ENCODE measurements at regions not wholly inside any gene's neighbourhood (a gene's known extent, or its start where the extent isn't known, plus 50 kb on each side); places are given as distances from the start of the nearest gene placed in this dataset.

DNA sequence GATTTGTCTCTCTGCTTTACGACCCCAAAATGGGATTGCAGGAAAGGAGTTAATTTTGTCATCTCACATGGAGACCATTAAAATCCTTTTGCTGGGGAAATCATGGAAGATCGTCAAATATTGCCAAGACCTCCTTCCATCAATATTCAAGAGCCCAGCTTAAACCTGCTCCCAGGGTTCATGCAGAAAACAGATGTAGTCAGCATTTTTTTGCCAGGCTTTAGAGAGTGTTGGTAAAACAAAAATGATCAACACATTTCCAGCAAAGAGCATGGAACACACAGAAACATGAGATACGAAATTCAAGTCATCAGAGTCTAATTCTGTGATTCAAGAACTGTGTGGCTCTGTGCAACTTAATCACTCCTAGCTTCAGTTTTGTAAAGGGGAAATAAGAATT is 118.0 kb upstream of the ATP10A start:
- 64 to 73% (median 70%) methylated on average over 3 of the region's 3 CpGs for WGBS, 5 donors
- TF ChIP-seq, protein P1, sequence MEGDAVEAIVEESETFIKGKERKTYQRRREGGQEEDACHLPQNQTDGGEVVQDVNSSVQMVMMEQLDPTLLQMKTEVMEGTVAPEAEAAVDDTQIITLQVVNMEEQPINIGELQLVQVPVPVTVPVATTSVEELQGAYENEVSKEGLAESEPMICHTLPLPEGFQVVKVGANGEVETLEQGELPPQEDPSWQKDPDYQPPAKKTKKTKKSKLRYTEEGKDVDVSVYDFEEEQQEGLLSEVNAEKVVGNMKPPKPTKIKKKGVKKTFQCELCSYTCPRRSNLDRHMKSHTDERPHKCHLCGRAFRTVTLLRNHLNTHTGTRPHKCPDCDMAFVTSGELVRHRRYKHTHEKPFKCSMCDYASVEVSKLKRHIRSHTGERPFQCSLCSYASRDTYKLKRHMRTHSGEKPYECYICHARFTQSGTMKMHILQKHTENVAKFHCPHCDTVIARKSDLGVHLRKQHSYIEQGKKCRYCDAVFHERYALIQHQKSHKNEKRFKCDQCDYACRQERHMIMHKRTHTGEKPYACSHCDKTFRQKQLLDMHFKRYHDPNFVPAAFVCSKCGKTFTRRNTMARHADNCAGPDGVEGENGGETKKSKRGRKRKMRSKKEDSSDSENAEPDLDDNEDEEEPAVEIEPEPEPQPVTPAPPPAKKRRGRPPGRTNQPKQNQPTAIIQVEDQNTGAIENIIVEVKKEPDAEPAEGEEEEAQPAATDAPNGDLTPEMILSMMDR (IDR thresholded peaks at IDR 0.05): no peak
- TF ChIP-seq POLR2AphosphoS5 (IDR thresholded peaks at IDR 0.05) (no peak), POLR2A (IDR thresholded peaks at IDR 0.05) (no peak), EP300 (IDR thresholded peaks at IDR 0.05) (no peak)
- Histone ChIP-seq H3K36me3 (no peaks in the 10 kb centered on the region), H3K27me3 (no peaks in the 10 kb centered on the region), H3K4me1 (no peaks in the 10 kb centered on the region), H3K9me3 (peaks cover 0 to 4% (median 0%) of the 10 kb centered on the region in 4 donors), H3K4me3 (no peak overlapping the region), H3K27ac (no peak overlapping the region)
- DNase-seq: no peak
- intact Hi-C loops (cut with DNase I; ENCODE audit: low total_unique reads): no loop called here

DNA sequence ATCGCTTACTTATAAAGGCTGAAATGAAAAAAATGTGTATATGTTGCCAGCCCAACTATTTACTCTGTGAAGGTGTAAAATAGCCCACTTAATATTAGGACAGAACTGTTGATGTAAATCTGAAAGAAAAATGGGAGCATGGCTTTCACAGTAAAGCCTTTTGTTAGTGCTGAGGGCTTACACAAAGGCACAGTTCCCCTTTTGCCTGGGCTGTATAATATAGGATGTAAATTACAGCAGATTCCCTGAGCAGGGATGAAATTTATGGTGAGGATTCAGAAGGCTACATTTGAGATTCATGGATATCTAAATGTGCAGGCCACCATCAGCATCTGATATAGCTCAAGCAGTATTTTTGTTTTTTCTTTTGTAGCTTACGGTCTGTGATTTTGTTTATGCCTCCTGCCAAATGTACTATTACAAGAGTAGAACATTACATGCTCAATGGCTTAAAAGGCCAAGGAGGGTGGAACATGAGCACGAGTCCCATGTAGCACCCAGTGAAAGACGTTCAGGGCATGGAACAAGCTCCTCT is 109.1 kb upstream of the ATP10A start:
- 46 to 61% (median 58%) methylated on average over 4 of the region's 4 CpGs for WGBS, 5 donors
- peak in 1 of 2 donors; percentile 5 for DNase-seq
- Histone ChIP-seq H3K4me1 (no peaks in the 10 kb centered on the region), H3K36me3 (no peaks in the 10 kb centered on the region), H3K9me3 (no peaks in the 10 kb centered on the region), H3K27me3 (no peaks in the 10 kb centered on the region), H3K4me3 (no peak overlapping the region), H3K27ac (peak overlapping the region in 1 of 5 donors; percentile 73)
- intact Hi-C loops (cut with DNase I; ENCODE audit: low total_unique reads): no loop called here
- TF ChIP-seq POLR2A (IDR thresholded peaks at IDR 0.05) (no peak), POLR2AphosphoS5 (IDR thresholded peaks at IDR 0.05) (peak in 1 of 3 donors; percentile 11)

DNA sequence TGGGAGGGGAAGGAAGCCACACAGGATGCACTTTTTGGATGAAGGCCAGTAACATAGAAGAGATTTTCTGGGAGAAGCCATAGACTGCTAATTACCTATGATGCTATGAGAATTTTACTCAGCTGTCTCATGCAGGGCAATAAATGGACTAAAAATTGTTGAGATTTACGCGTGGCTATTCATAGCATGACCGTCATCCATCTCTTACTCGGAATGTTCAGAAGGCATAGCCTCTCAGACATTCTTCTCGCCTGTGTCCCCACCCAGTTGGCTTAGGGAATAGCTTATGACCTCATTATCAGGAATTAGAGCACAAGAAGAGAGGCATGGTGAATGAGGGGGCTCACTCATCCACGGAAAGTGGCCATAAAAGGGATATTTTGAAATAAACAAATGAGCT is 107.9 kb upstream of the ATP10A start:
- intact Hi-C loops (cut with DNase I; ENCODE audit: low total_unique reads): no loop called here
- Histone ChIP-seq H3K27ac (peak overlapping the region in 1 of 5 donors; percentile 73), H3K27me3 (no peaks in the 10 kb centered on the region), H3K4me1 (no peaks in the 10 kb centered on the region), H3K36me3 (no peaks in the 10 kb centered on the region), H3K4me3 (no peak overlapping the region), H3K9me3 (no peaks in the 10 kb centered on the region)
- DNase-seq: peak in 1 of 2 donors; percentile 42
- 31 to 69% (median 56%) methylated on average over 6 of the region's 6 CpGs for WGBS, 5 donors
- TF ChIP-seq, protein P1 (IDR thresholded peaks at IDR 0.05): no peak
- peak in 2 of 3 donors; percentile 23 to 37 for TF ChIP-seq POLR2AphosphoS5 (IDR thresholded peaks at IDR 0.05)

DNA sequence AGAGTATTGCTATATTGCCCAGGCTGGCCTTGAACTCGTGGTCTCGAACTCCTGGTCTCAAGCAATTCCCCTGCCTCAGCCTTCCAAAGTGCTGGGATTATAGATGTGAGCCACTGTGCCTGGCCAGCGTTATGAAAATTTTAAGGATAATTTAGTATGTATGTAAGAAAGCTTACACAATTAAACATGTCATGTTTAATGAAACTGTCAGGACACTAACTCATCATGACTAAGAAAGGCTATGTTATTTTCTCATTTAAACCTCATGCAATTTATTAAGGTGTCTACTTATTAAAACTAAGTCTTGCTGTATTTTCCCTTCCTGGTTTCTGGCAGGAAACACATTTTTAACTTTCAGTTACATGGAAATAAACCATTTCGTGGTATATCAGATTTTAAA is 106.8 kb upstream of the ATP10A start:
- 56 to 65% (median 61%) methylated on average over 4 of the region's 4 CpGs for WGBS, 5 donors
- Histone ChIP-seq H3K27ac (peak overlapping the region in 1 of 5 donors; percentile 73), H3K27me3 (no peaks in the 10 kb centered on the region), H3K9me3 (no peaks in the 10 kb centered on the region), H3K36me3 (no peaks in the 10 kb centered on the region), H3K4me1 (no peaks in the 10 kb centered on the region), H3K4me3 (no peak overlapping the region)
- no peak for DNase-seq
- TF ChIP-seq POLR2AphosphoS5 (IDR thresholded peaks at IDR 0.05) (no peak), POLR2A (IDR thresholded peaks at IDR 0.05) (no peak), EP300 (IDR thresholded peaks at IDR 0.05) (no peak)
- TF ChIP-seq, protein P1 (IDR thresholded peaks at IDR 0.05): no peak
- intact Hi-C loops (cut with DNase I; ENCODE audit: low total_unique reads): no loop called here

DNA sequence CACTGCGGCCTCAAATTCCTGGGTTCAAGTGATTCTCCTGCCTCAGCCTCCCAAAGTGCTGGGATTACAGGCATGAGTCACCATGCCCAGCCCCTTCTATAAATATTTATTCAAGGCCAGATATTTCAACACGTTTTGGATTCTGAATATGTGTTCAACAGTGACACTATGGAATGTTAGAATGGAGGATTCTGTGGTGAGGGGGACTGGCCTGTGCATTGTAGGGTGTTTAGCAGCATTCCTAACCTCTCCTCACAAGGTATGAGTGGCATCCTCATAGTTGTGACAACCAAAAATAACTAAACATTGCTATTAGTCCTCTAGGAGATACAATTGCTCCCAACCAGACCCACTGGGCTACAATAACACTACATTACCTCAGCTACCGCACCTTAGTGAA is 104.0 kb upstream of the ATP10A start:
- H3K4me3 ChIP-seq: no peak overlapping the region
- TF ChIP-seq POLR2A (IDR thresholded peaks at IDR 0.05) (no peak), POLR2AphosphoS5 (IDR thresholded peaks at IDR 0.05) (no peak), EP300 (IDR thresholded peaks at IDR 0.05) (no peak)
- TF ChIP-seq, protein P1 (IDR thresholded peaks at IDR 0.05): no peak
- H3K9me3 ChIP-seq: peaks cover 0 to 8% (median 0%) of the 10 kb centered on the region in 4 donors
- intact Hi-C loops (cut with DNase I; ENCODE audit: low total_unique reads): no loop called here
- H3K27ac ChIP-seq: no peak overlapping the region
- H3K36me3 ChIP-seq: no peaks in the 10 kb centered on the region
- no peaks in the 10 kb centered on the region for H3K4me1 ChIP-seq
- no peaks in the 10 kb centered on the region for H3K27me3 ChIP-seq
- no peak for DNase-seq
- 61 to 68% (median 66%) methylated on average over 3 of the region's 3 CpGs for WGBS, 5 donors
